ENCODE measurements at regions not wholly inside any gene's neighbourhood (a gene's known extent, or its start where the extent isn't known, plus 50 kb on each side); places are given as distances from the start of the nearest gene placed in this dataset.

DNA sequence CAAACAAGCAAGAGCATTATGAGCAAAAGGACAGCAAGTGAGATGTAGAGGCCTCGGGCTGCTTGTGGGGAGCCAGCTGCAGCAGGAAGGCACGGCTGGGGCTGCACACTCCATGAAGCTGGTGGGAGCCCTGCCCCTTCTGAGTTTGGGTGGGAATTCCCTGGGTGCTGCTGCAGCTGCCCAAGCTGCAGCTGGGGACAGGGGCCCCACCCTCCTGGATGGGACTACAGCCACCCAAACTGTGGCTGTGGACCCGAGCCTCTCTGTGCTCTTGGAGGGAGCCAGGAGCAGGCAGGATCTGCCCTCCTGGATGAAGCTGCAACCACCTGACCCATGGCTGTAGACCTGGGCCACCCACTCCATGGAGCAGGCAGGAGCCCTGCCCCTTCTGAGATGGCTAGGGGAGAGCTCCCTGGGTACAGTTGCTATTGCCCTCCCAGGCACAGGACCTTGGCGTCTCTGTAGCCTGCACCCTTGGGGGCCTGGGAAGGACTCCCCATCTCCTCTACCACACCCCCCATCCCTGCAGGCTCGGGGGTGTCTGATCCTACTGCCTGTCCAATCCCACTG is 159.1 kb downstream of the ERCC6L2 start:
- TF ChIP-seq, protein P1, sequence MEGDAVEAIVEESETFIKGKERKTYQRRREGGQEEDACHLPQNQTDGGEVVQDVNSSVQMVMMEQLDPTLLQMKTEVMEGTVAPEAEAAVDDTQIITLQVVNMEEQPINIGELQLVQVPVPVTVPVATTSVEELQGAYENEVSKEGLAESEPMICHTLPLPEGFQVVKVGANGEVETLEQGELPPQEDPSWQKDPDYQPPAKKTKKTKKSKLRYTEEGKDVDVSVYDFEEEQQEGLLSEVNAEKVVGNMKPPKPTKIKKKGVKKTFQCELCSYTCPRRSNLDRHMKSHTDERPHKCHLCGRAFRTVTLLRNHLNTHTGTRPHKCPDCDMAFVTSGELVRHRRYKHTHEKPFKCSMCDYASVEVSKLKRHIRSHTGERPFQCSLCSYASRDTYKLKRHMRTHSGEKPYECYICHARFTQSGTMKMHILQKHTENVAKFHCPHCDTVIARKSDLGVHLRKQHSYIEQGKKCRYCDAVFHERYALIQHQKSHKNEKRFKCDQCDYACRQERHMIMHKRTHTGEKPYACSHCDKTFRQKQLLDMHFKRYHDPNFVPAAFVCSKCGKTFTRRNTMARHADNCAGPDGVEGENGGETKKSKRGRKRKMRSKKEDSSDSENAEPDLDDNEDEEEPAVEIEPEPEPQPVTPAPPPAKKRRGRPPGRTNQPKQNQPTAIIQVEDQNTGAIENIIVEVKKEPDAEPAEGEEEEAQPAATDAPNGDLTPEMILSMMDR (IDR thresholded peaks at IDR 0.05) = no peak
- TF ChIP-seq EZH2 (IDR thresholded peaks at IDR 0.05) (no peak), EZH2phosphoT487 (IDR thresholded peaks at IDR 0.05) (no peak)
